Mammary epithelial cell (primary cell): ENCODE measurements at regions not wholly inside any gene's neighbourhood (a gene's known extent, or its start where the extent isn't known, plus 50 kb on each side); places are given as distances from the start of the nearest gene placed in this dataset.

ENCODE experiments used
- CTCF ChIP-seq, 2 donors: IDR thresholded peaks in 1 of 2; conservative IDR thresholded peaks in 1 of 2; 2 replicates each; pipeline ENCODE4 v1.5.1; 2011 to 2012; ENCODE audit warnings: inconsistent platforms in 2 of 2, low read length in 2 of 2, mild to moderate bottlenecking in 2 of 2, control low read depth in 1 of 2, low read depth in 1 of 2; ENCODE audit not compliant: insufficient read depth in 1 of 2; ENCODE audit errors: extremely low read depth in 1 of 2
- EZH2 ChIP-seq: IDR thresholded peaks from 2 replicates; pipeline ENCODE4 v1.6.1; 2012; ENCODE audit warnings: low read length, inconsistent platforms, borderline replicate concordance

GRCh38 chr5:50583621-50584020, 82.8 kb upstream of the PARP8 start:
- no peak for TF ChIP-seq CTCF (conservative IDR thresholded peaks at IDR 0.05 in 1 of 2, IDR thresholded peaks at IDR 0.05 in 1 of 2; ENCODE audit: extremely low read depth in 1 of 2, insufficient read depth in 1 of 2, low read depth in 1 of 2, low read length in 2 of 2)
- TF ChIP-seq EZH2: no peak
